Hematopoietic multipotent progenitor cell treated with erythropoietin and hydrocortisone succinate and interleukin-3 and kit ligand, for 17 days (in vitro differentiated cells): ENCODE measurements at regions not wholly inside any gene's neighbourhood (a gene's known extent, or its start where the extent isn't known, plus 50 kb on each side); places are given as distances from the start of the nearest gene placed in this dataset.
"Not testable (repeated sequence)": the region's sequence is repeated elsewhere in the genome, so short reads cannot be mapped to it uniquely, and the experiment has no call there.

Source experiments
- DNase-seq: peaks from one replicate; pipeline ENCODE4 v3.0.0-alpha.2; 2015; ENCODE audit warnings: low spot score

GRCh38 chr6:10180138-10181074, 234.5 kb downstream of the TFAP2A start:
- no peak for DNase-seq

GRCh38 chr6:10177704-10178103, 237.2 kb downstream of the TFAP2A start:
- no peak for DNase-seq

GRCh38 chr6:10175362-10175761, 239.5 kb downstream of the TFAP2A start:
- no peak for DNase-seq

- DNase-seq: no peak
Observed at GRCh38 chr6:10174761-10175160, 240.1 kb downstream of the TFAP2A start.

GRCh38 chr6:10174056-10174455, 240.8 kb downstream of the TFAP2A start:
- DNase-seq: no peak

- DNase-seq: not testable (repeated sequence)
Observed at GRCh38 chr6:10171706-10172105, 243.2 kb downstream of the TFAP2A start.

GRCh38 chr6:10170816-10171215, 244.1 kb downstream of the TFAP2A start:
- no peak for DNase-seq

- DNase-seq: no peak
Observed at GRCh38 chr6:10166031-10166430, 248.8 kb downstream of the TFAP2A start.

- no peak for DNase-seq
Observed at GRCh38 chr6:10163203-10163962, 251.5 kb downstream of the TFAP2A start.

- no peak for DNase-seq
Observed at GRCh38 chr6:10156875-10157274, 258.0 kb downstream of the TFAP2A start.

GRCh38 chr6:10154251-10154650, 260.6 kb downstream of the TFAP2A start:
- DNase-seq: no peak

- DNase-seq: no peak
Observed at GRCh38 chr6:10151144-10151915, 263.5 kb downstream of the TFAP2A start.

GRCh38 chr6:10149603-10150002, 265.3 kb downstream of the TFAP2A start:
- no peak for DNase-seq

GRCh38 chr6:10146715-10147451, 268.0 kb downstream of the TFAP2A start:
- DNase-seq: no peak

GRCh38 chr6:10144772-10145171, 270.1 kb downstream of the TFAP2A start:
- no peak for DNase-seq

- no peak for DNase-seq
Observed at GRCh38 chr6:10141746-10142443, 273.0 kb downstream of the TFAP2A start.

- no peak for DNase-seq
Observed at GRCh38 chr6:10140824-10141223, 274.1 kb downstream of the TFAP2A start.

- DNase-seq: no peak
Observed at GRCh38 chr6:10140136-10140535, 274.7 kb downstream of the TFAP2A start.

- DNase-seq: no peak
Observed at GRCh38 chr6:10138917-10139316, 276.0 kb downstream of the TFAP2A start.

GRCh38 chr6:10136636-10137035, 278.2 kb downstream of the TFAP2A start:
- DNase-seq: no peak

- not testable (repeated sequence) for DNase-seq
Observed at GRCh38 chr6:10134185-10134584, 280.7 kb downstream of the TFAP2A start.
